A673 (cell line): ENCODE measurements at regions not wholly inside any gene's neighbourhood (a gene's known extent, or its start where the extent isn't known, plus 50 kb on each side); places are given as distances from the start of the nearest gene placed in this dataset.

ENCODE experiments used
- CTCF ChIP-seq: fragments of 300-800, 200-600 bp; sonication (generic); conservative IDR thresholded peaks from 2 replicates; pipeline ENCODE4 v1.5.1; 2017; ENCODE audit warnings: low read depth, mild to moderate bottlenecking, antibody characterized with exemption, low read length, moderate library complexity, mixed read lengths
- EZH2 ChIP-seq: fragments of 200-600 bp; sonication (generic); IDR thresholded peaks from 2 replicates; pipeline ENCODE4 v1.6.1; 2017; ENCODE audit warnings: borderline replicate concordance, low read depth, mild to moderate bottlenecking, mixed read lengths, antibody characterized with exemption, low read length; ENCODE audit not compliant: poor library complexity, severe bottlenecking

- no peak for TF ChIP-seq CTCF
- TF ChIP-seq EZH2: no peak
These were observed 170.3 kb upstream of the IGFBP7 start for GRCh38 chr4:57280481-57280880.
